Loucy (cell line): ENCODE measurements at regions not wholly inside any gene's neighbourhood (a gene's known extent, or its start where the extent isn't known, plus 50 kb on each side); places are given as distances from the start of the nearest gene placed in this dataset.
"Not testable (repeated sequence)": the region's sequence is repeated elsewhere in the genome, so short reads cannot be mapped to it uniquely, and the experiment has no call there.

Source experiments
- H2AFZ ChIP-seq: fragments of 200-600 bp; sonication (generic); 2 replicates; pipeline ENCODE4 v1.6.0; 2016; ENCODE audit warnings: antibody characterized with exemption, mild to moderate bottlenecking, low read length, moderate library complexity
- H3F3A ChIP-seq: fragments of 200-600 bp; 2 replicates; pipeline ENCODE4 v1.6.0; 2016; ENCODE audit warnings: antibody characterized with exemption, low read depth, mild to moderate bottlenecking
- H3K27me3 ChIP-seq: fragments of 200-600 bp; sonication (generic); 2 replicates; pipeline ENCODE4 v1.6.1; 2014; ENCODE audit warnings: low read length, mild to moderate bottlenecking; ENCODE audit not compliant: insufficient read depth, poor library complexity, severe bottlenecking
- H3K36me3 ChIP-seq: fragments of 200-600 bp; sonication (generic); 2 replicates; pipeline ENCODE4 v1.6.1; 2016; ENCODE audit warnings: low read length; ENCODE audit not compliant: insufficient read depth
- H3K4me1 ChIP-seq: fragments of 200-600 bp; sonication (generic); 2 replicates; pipeline ENCODE4 v1.5.1; 2014; ENCODE audit warnings: low read length, mild to moderate bottlenecking; ENCODE audit not compliant: insufficient read depth, poor library complexity, severe bottlenecking
- H3K4me2 ChIP-seq: fragments of 200-600 bp; sonication (generic); 2 replicates; pipeline ENCODE4 v1.6.0; 2014; ENCODE audit warnings: antibody characterized with exemption, low read length, low read depth, mild to moderate bottlenecking; ENCODE audit not compliant: poor library complexity, severe bottlenecking
- H3K4me3 ChIP-seq: fragments of 200-600 bp; sonication (generic); 2 replicates; pipeline ENCODE4 v1.5.1; 2014; ENCODE audit warnings: low read length, mild to moderate bottlenecking, mixed read lengths; ENCODE audit not compliant: poor library complexity, severe bottlenecking
- H3K79me2 ChIP-seq: fragments of 200-600 bp; sonication (generic); 2 replicates; pipeline ENCODE4 v1.6.1; 2014; ENCODE audit warnings: low read length; ENCODE audit not compliant: insufficient read depth
- H3K9ac ChIP-seq: fragments of 200-600 bp; sonication (generic); 2 replicates; pipeline ENCODE4 v1.6.0; 2014; ENCODE audit warnings: mild to moderate bottlenecking, low read depth, low read length, moderate library complexity; ENCODE audit not compliant: poor library complexity, severe bottlenecking
- H3K9me2 ChIP-seq: fragments of 200-600 bp; sonication (generic); replicated peaks from 2 replicates; pipeline ENCODE4 v1.6.1; 2016; ENCODE audit warnings: low read depth, low read length, mixed read lengths
- H3K9me3 ChIP-seq: fragments of 200-600 bp; sonication (generic); 2 replicates; pipeline ENCODE4 v1.6.1; 2014; ENCODE audit warnings: mild to moderate bottlenecking, antibody characterized with exemption, low read length, low read depth; ENCODE audit not compliant: insufficient read depth
- H4K20me1 ChIP-seq: fragments of 200-600 bp; sonication (generic); 2 replicates; pipeline ENCODE4 v1.6.0; 2014; ENCODE audit warnings: antibody characterized with exemption, low read length, mild to moderate bottlenecking; ENCODE audit not compliant: insufficient read depth, poor library complexity, severe bottlenecking
- EZH2phosphoT487 ChIP-seq: fragments of 200-600 bp; IDR thresholded peaks from 2 replicates; pipeline ENCODE4 v1.6.1; 2018; ENCODE audit warnings: antibody characterized with exemption, mild to moderate bottlenecking, moderate library complexity, borderline replicate concordance
- TF ChIP-seq, protein P1 (sequence below): fragments of 200-600 bp; sonication (generic); conservative IDR thresholded peaks from 2 replicates; pipeline ENCODE4 v1.5.1; 2014; ENCODE audit warnings: mild to moderate bottlenecking, antibody characterized with exemption, low read length

DNA sequence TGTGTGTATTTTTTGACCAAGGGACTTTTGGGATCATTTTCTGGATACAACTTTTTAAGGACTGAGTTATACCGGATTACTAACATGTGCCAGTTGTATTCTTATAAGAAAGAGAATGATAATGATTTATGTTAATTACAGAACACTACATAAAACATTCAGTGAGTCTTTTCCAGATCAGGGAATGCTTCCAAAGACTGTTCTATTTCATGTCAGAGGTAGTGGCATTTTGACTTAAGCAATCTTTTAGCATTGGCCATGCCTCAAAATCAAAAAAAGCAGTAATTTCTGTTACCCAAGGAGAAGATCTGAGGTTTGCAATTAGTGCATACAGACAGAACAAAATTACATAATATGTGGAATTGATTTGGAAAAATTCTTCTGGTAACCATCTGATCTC, 413.0 kb upstream of the CDH9 start:
- H3K4me3 ChIP-seq, result no peak overlapping the region
- TF ChIP-seq, protein P1, sequence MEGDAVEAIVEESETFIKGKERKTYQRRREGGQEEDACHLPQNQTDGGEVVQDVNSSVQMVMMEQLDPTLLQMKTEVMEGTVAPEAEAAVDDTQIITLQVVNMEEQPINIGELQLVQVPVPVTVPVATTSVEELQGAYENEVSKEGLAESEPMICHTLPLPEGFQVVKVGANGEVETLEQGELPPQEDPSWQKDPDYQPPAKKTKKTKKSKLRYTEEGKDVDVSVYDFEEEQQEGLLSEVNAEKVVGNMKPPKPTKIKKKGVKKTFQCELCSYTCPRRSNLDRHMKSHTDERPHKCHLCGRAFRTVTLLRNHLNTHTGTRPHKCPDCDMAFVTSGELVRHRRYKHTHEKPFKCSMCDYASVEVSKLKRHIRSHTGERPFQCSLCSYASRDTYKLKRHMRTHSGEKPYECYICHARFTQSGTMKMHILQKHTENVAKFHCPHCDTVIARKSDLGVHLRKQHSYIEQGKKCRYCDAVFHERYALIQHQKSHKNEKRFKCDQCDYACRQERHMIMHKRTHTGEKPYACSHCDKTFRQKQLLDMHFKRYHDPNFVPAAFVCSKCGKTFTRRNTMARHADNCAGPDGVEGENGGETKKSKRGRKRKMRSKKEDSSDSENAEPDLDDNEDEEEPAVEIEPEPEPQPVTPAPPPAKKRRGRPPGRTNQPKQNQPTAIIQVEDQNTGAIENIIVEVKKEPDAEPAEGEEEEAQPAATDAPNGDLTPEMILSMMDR, result no peak
- no peak for TF ChIP-seq EZH2phosphoT487

DNA sequence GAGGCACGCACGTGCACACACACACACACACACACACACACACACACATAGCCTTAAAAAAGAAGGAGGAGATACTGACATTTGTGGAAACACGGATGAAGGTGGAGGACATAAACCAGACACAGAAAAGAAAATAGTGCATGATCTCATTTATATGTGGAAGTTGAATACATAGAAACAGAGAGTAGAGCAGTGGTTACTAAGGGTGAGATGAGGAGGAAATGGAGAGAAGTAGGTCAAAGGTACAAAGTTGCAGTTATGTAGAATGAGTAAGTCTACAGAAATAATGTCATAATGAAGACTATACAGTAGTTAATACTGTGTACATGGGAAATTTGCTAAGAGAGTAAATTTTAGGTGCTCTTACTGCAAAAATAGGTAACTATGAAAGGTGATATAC, 412.2 kb upstream of the CDH9 start:
- no peaks in the 10 kb centered on the region for H4K20me1 ChIP-seq
- H3K27me3 ChIP-seq, result no peaks in the 10 kb centered on the region
- no peaks in the 10 kb centered on the region for H3K79me2 ChIP-seq
- no peak overlapping the region for H3K9ac ChIP-seq
- no peaks in the 10 kb centered on the region for H3K9me3 ChIP-seq
- TF ChIP-seq, protein P1, result no peak
- TF ChIP-seq EZH2phosphoT487, result no peak
- H3K4me1 ChIP-seq, result no peaks in the 10 kb centered on the region
- no peak overlapping the region for H3K4me2 ChIP-seq
- no peaks in the 10 kb centered on the region for H3F3A ChIP-seq
- no peak overlapping the region for H2AFZ ChIP-seq
- H3K9me2 ChIP-seq, result no peaks in the 10 kb centered on the region
- H3K36me3 ChIP-seq, result no peaks in the 10 kb centered on the region
- H3K4me3 ChIP-seq, result no peak overlapping the region

More for the DNA sequence above, 413.0 kb upstream of the CDH9 start:
- no peak overlapping the region for H3K9ac ChIP-seq
- H4K20me1 ChIP-seq, result no peaks in the 10 kb centered on the region
- H3K4me2 ChIP-seq, result no peak overlapping the region
- no peaks in the 10 kb centered on the region for H3F3A ChIP-seq
- H3K4me1 ChIP-seq, result no peaks in the 10 kb centered on the region
- no peaks in the 10 kb centered on the region for H3K36me3 ChIP-seq
- H3K9me3 ChIP-seq, result no peaks in the 10 kb centered on the region
- no peaks in the 10 kb centered on the region for H3K9me2 ChIP-seq
- H3K27me3 ChIP-seq, result no peaks in the 10 kb centered on the region
- H3K79me2 ChIP-seq, result no peaks in the 10 kb centered on the region
- no peak overlapping the region for H2AFZ ChIP-seq

DNA sequence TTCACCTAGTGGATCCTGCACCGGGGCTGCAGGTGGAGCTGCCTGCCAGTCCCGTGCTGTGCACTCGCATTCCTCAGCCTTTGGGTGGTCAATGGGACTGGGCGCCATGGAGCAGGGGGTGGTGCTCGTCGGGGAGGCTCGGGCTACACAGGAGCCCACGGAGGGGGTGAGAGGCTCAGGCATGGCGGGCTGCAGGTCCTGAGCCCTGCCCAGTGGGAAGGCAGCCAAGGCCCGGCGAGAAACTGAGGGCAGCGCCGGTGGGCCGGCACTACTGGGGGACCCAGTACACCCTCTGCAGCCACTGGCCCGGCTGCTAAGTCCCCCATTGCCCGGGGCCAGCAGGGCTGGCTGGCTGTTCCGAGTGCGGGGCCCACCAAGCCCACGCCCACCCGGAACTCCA, 401.0 kb upstream of the CDH9 start:
- not testable (repeated sequence) for H3K27me3 ChIP-seq, H3F3A ChIP-seq, H3K9me3 ChIP-seq, H3K36me3 ChIP-seq, H4K20me1 ChIP-seq, H3K4me3 ChIP-seq, H3K4me2 ChIP-seq, H2AFZ ChIP-seq, H3K9ac ChIP-seq, H3K9me2 ChIP-seq, H3K4me1 ChIP-seq, H3K79me2 ChIP-seq

DNA sequence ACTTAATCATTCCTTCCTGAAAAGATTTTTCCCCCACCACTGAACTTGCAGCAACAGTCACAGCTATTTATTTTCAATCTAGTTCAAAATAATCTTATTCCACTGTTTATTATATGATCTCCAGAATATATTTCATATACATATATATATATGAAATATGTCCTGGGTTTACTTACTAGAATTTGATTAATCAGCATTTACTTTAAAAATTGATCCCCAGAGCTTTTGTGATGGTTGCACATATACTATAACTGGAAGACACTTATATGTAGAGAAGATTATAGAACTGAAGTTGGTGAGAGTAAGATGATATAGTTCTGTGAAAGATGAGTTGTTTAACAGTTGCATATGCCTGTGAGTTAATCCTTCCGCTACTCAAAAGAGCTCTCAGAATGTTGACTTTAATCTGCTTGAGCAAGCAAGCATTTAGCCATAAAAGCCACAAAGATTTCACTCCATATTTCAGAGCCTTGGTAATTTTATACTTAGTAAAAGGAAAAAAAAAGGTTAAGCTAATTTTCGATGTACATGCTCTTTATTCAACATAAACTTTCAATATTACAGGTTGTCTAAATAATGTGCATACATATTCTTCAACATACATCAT, 399.3 kb upstream of the CDH9 start:
- no peak for TF ChIP-seq EZH2phosphoT487
- TF ChIP-seq, protein P1, result no peak
- Histone ChIP-seq H3K27me3 (no peaks in the 10 kb centered on the region), H3K4me1 (no peaks in the 10 kb centered on the region), H3K4me3 (no peak overlapping the region), H3K36me3 (no peaks in the 10 kb centered on the region), H3K4me2 (no peak overlapping the region), H2AFZ (no peak overlapping the region), H3K9ac (no peak overlapping the region), H3K79me2 (no peaks in the 10 kb centered on the region), H3K9me3 (no peaks in the 10 kb centered on the region), H3F3A (no peaks in the 10 kb centered on the region), H3K9me2 (no peaks in the 10 kb centered on the region), H4K20me1 (no peaks in the 10 kb centered on the region)
